B cell (primary cell): ENCODE measurements at regions not wholly inside any gene's neighbourhood (a gene's known extent, or its start where the extent isn't known, plus 50 kb on each side); places are given as distances from the start of the nearest gene placed in this dataset.
"Not testable (repeated sequence)": the region's sequence is repeated elsewhere in the genome, so short reads cannot be mapped to it uniquely, and the experiment has no call there.

Source experiments
- ATAC-seq: fragments of 200-7000 bp; cut with Tn5 transposase; one replicate; pipeline ENCODE4 v1.10.0; 2021; ENCODE audit warnings: low read depth, mild to moderate bottlenecking, moderate number of reproducible peaks, moderate library complexity
- CTCF ChIA-PET: fragments of 350-600 bp; sonication (Branson Sonifier 250); formaldehyde crosslinking; loops from one replicate; lab custom pipeline; 2021; ENCODE audit warnings: antibody characterized with exemption, inconsistent platforms; lab: Charles Lee
- POLR2A ChIA-PET: fragments of 350-600 bp; sonication (Branson Sonifier 250); formaldehyde crosslinking; loops from one replicate; lab custom pipeline; 2021; ENCODE audit warnings: antibody characterized with exemption; lab: Charles Lee
- DNase-seq: peaks from one replicate; pipeline ENCODE4 v3.0.0; 2013
- H2AFZ ChIP-seq: 2 replicates; pipeline ENCODE4 v1.6.1; 2012; ENCODE audit warnings: mild to moderate bottlenecking, low read depth, low read length; ENCODE audit not compliant: insufficient read depth, poor library complexity, severe bottlenecking
- H3K27ac ChIP-seq, 2 donors: 1 replicate in 1 of 2; 2 replicates in 1 of 2; pipeline ENCODE4 v1.5.1; 2012 to 2013; ENCODE audit warnings: low read length in 2 of 2, mild to moderate bottlenecking in 2 of 2, moderate library complexity in 1 of 2
- H3K27me3 ChIP-seq, 4 experiments: fragments of 200-600 bp in 1 of 4; sonication (generic) in 1 of 4; replicated peaks in 1 of 4; 1 replicate in 2 of 4; 2 replicates in 2 of 4; pipeline versions ENCODE4 v1.6.1 to v1.7.0; 2013 to 2016; ENCODE audit warnings: low read length in 3 of 4, mild to moderate bottlenecking in 2 of 4, mixed read lengths in 1 of 4, moderate library complexity in 1 of 4; ENCODE audit not compliant: insufficient read depth in 4 of 4, control insufficient read depth in 3 of 4; ENCODE audit errors: control extremely low read depth in 1 of 4
- H3K36me3 ChIP-seq, 2 experiments: replicated peaks in 1 of 2; 1 replicate in 1 of 2; 2 replicates in 1 of 2; pipeline versions ENCODE4 v1.6.1 to v1.7.1; 2013; ENCODE audit warnings: low read length in 1 of 2; ENCODE audit not compliant: insufficient read depth in 2 of 2, control insufficient read depth in 1 of 2; ENCODE audit errors: control extremely low read depth in 1 of 2, extremely low read depth in 1 of 2
- H3K4me1 ChIP-seq, 2 donors: fragments of 200-600 bp in 1 of 2; sonication (generic) in 1 of 2; 1 replicate in 1 of 2; 2 replicates in 1 of 2; pipeline versions ENCODE4 v1.5.1 to v1.6.1; 2013 to 2017; ENCODE audit warnings: low read length in 2 of 2; ENCODE audit not compliant: control insufficient read depth in 2 of 2, insufficient read depth in 2 of 2
- H3K4me2 ChIP-seq: replicated peaks from 2 replicates; pipeline ENCODE3; 2012; ENCODE audit warnings: mild to moderate bottlenecking, low read depth, low read length; ENCODE audit not compliant: poor library complexity, severe bottlenecking
- H3K4me3 ChIP-seq, 5 experiments: fragments of 200-600 bp in 1 of 5; sonication (generic) in 1 of 5; 1 replicate in 3 of 5; 2 replicates in 2 of 5; pipeline versions ENCODE4 v1.5.1 to v1.7.0; 2011 to 2016; ENCODE audit warnings: low read length in 4 of 5, mild to moderate bottlenecking in 4 of 5, low read depth in 2 of 5, control low read depth in 1 of 5, moderate library complexity in 1 of 5; ENCODE audit not compliant: insufficient read depth in 1 of 5; ENCODE audit errors: control extremely low read depth in 1 of 5, extremely low read depth in 1 of 5
- H3K79me2 ChIP-seq: fragments of 200-600 bp; sonication (generic); one replicate; pipeline ENCODE4 v1.6.0; 2016; ENCODE audit warnings: low read length; ENCODE audit not compliant: control insufficient read depth, insufficient read depth
- H3K9ac ChIP-seq: fragments of 200-600 bp; sonication (generic); 2 replicates; pipeline ENCODE4 v1.6.1; 2017; ENCODE audit warnings: mild to moderate bottlenecking, low read length, moderate library complexity
- H3K9me3 ChIP-seq, 3 donors: one replicate each; pipeline versions ENCODE4 v1.6.1 to v1.7.1; 2013; ENCODE audit warnings: low read length in 2 of 3; ENCODE audit not compliant: control insufficient read depth in 2 of 3, insufficient read depth in 1 of 3; ENCODE audit errors: control extremely low read depth in 1 of 3
- H4K20me1 ChIP-seq: 2 replicates; pipeline ENCODE4 v1.6.0; 2012; ENCODE audit warnings: mild to moderate bottlenecking, low read length; ENCODE audit not compliant: insufficient read depth, control insufficient read depth, poor library complexity, severe bottlenecking
- H3K27ac Mint-ChIP-seq: one replicate; pipeline ENCODE4 v1.8.0; 2021; ENCODE audit warnings: mixed read lengths
- H3K27me3 Mint-ChIP-seq: one replicate; pipeline ENCODE4 v1.8.0; 2021; ENCODE audit warnings: mixed read lengths
- H3K4me1 Mint-ChIP-seq: one replicate; pipeline ENCODE4 v1.8.0; 2021; ENCODE audit warnings: mixed read lengths
- H3K4me3 Mint-ChIP-seq: one replicate; pipeline ENCODE4 v1.8.0; 2021; ENCODE audit warnings: mixed read lengths
- H3K9me3 Mint-ChIP-seq: one replicate; pipeline ENCODE4 v1.8.0; 2022; ENCODE audit warnings: mixed read lengths; ENCODE audit not compliant: insufficient read depth
- EZH2 ChIP-seq: IDR thresholded peaks from 2 replicates; pipeline ENCODE4 v1.6.1; 2012; ENCODE audit warnings: borderline replicate concordance, low read depth, mild to moderate bottlenecking, moderate library complexity, low read length; ENCODE audit not compliant: insufficient read depth, poor library complexity, severe bottlenecking
- WGBS: methylation state at CpG from one replicate; pipeline ENCODE4 v1.1.5; 2013; ENCODE audit warnings: missing lambda C conversion rate; ENCODE audit not compliant: insufficient coverage; 5-methylcytosine and 5-hydroxymethylcytosine counted together
- intact Hi-C: fragments of 100-400 bp; cut with micrococcal nuclease; formaldehyde crosslinking; loops from one replicate; pipeline ENCODE4 v1.10.0; 2022
- TF ChIP-seq, protein P1 (sequence below): fragments of 200-600 bp; IDR thresholded peaks from one replicate; pipeline ENCODE4 v1.8.0; 2022; ENCODE audit warnings: antibody characterized with exemption, mild to moderate bottlenecking

DNA sequence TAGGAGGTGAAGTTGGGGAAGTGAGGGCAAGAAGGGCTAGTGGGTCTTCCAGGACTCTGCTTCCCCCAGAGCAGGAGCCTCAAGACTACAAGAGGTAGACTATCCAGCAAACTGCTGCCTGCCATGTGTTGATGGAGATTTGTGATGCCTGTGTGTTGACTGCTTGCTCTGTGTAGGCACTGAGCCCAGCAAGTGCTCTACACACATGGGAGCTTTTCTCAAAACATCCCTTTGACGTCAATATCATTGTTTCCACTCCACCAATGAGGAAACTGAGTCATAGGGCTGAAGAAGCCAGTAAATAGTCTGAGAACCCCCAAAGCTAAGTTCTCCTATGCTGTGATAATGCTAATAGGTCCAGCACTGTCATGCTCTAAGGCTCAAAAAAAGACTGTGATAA is 207.2 kb upstream of the NFIA start:
- no peak overlapping the region for H3K4me3 Mint-ChIP-seq
- WGBS = no CpG with 5 or more reads among the region's 1 CpG
- intact Hi-C loops = no loop called here
- Histone ChIP-seq H3K36me3 (no peaks in the 10 kb centered on the region), H3K79me2 (no peaks in the 10 kb centered on the region), H3K4me3 (no peak overlapping the region), H3K4me1 (no peaks in the 10 kb centered on the region), H2AFZ (no peak overlapping the region), H3K9me3 (peaks cover 0 to 1% (median 0%) of the 10 kb centered on the region in 3 donors), H3K9ac (no peak overlapping the region), H3K4me2 (no peak overlapping the region), H3K27ac (no peak overlapping the region), H3K27me3 (no peaks in the 10 kb centered on the region), H4K20me1 (no peaks in the 10 kb centered on the region)
- ATAC-seq (no peak), DNase-seq (no peak)
- H3K9me3 Mint-ChIP-seq = no peaks in the 10 kb centered on the region
- TF ChIP-seq, protein P1, sequence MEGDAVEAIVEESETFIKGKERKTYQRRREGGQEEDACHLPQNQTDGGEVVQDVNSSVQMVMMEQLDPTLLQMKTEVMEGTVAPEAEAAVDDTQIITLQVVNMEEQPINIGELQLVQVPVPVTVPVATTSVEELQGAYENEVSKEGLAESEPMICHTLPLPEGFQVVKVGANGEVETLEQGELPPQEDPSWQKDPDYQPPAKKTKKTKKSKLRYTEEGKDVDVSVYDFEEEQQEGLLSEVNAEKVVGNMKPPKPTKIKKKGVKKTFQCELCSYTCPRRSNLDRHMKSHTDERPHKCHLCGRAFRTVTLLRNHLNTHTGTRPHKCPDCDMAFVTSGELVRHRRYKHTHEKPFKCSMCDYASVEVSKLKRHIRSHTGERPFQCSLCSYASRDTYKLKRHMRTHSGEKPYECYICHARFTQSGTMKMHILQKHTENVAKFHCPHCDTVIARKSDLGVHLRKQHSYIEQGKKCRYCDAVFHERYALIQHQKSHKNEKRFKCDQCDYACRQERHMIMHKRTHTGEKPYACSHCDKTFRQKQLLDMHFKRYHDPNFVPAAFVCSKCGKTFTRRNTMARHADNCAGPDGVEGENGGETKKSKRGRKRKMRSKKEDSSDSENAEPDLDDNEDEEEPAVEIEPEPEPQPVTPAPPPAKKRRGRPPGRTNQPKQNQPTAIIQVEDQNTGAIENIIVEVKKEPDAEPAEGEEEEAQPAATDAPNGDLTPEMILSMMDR = no peak
- TF ChIP-seq EZH2 = no peak
- H3K4me1 Mint-ChIP-seq = no peaks in the 10 kb centered on the region
- CTCF ChIA-PET = no interaction called here
- peaks cover 5% of the 10 kb centered on the region for H3K27me3 Mint-ChIP-seq
- H3K27ac Mint-ChIP-seq = no peak overlapping the region
- POLR2A ChIA-PET = no interaction called here

DNA sequence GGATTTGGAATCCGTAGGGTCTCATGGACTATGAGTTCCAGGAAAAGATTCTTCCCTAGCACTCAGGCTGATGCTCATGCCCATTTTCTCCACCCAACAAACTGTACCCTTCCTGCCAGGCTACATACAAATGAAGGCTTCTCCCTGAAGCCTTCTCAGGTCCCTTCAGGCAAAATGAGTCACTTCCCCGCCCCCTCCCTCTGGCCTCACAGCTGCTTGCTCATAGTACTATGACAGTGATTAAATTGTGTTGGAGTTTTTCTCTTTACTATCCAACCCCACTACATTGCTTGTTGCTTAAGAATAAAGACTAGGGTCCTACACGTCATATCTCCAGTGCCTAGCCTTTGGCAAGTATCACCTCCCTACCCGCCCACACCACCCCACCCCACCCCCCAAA is 207.6 kb upstream of the NFIA start:
- Mint-ChIP-seq H3K4me3 (no peak overlapping the region), H3K27ac (no peak overlapping the region), H3K27me3 (peaks cover 5% of the 10 kb centered on the region), H3K9me3 (no peaks in the 10 kb centered on the region), H3K4me1 (no peaks in the 10 kb centered on the region)
- no peak overlapping the region for H3K9ac ChIP-seq
- H3K4me2 ChIP-seq = no peak overlapping the region
- CTCF ChIA-PET = no interaction called here
- no peak overlapping the region for H2AFZ ChIP-seq
- ATAC-seq (no peak), DNase-seq (no peak)
- H3K79me2 ChIP-seq = no peaks in the 10 kb centered on the region
- no peak for TF ChIP-seq EZH2
- TF ChIP-seq, protein P1 = no peak
- H3K4me3 ChIP-seq = no peak overlapping the region
- 77% methylated on average over 1 of the region's 4 CpGs for WGBS
- H3K9me3 ChIP-seq = peaks cover 0 to 1% (median 0%) of the 10 kb centered on the region in 3 donors
- no peaks in the 10 kb centered on the region for H4K20me1 ChIP-seq
- POLR2A ChIA-PET = no interaction called here
- no peak overlapping the region for H3K27ac ChIP-seq
- no peaks in the 10 kb centered on the region for H3K36me3 ChIP-seq
- intact Hi-C loops = no loop called here
- H3K27me3 ChIP-seq = no peaks in the 10 kb centered on the region
- no peaks in the 10 kb centered on the region for H3K4me1 ChIP-seq

DNA sequence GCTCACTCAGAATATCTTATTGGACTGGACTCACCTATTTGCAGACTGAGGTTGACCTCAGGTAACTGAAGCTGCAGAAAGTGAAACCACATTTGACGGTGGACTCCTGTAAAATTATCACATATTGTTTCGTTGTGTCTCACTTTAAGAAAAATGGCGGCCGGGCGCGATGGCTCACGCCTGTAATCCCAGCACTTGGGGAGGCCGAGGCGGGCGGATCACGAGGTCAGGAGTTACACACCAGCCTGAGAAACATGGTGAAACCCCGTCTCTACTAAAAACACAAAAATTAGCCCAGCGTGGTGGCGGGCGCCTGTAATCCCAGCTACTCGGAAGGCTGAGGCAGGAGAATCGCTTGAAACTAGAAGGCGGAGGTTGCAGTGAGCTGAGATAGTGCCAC is 209.0 kb upstream of the NFIA start:
- H3K27me3 ChIP-seq, POLR2A ChIA-PET, intact Hi-C loops, H3K4me1 Mint-ChIP-seq, H3K9me3 ChIP-seq, H3K4me1 ChIP-seq, H4K20me1 ChIP-seq, DNase-seq, H3K9me3 Mint-ChIP-seq, CTCF ChIA-PET, H3K36me3 ChIP-seq, H3K4me2 ChIP-seq, H3K27ac ChIP-seq, H3K27ac Mint-ChIP-seq, H3K4me3 Mint-ChIP-seq, H3K9ac ChIP-seq, H3K27me3 Mint-ChIP-seq, ATAC-seq, H2AFZ ChIP-seq, H3K79me2 ChIP-seq, H3K4me3 ChIP-seq: not testable (repeated sequence)
- WGBS = 93% methylated on average over 18 of the region's 18 CpGs
